ENCODE measurements at regions not wholly inside any gene's neighbourhood (a gene's known extent, or its start where the extent isn't known, plus 50 kb on each side); places are given as distances from the start of the nearest gene placed in this dataset.
"Not testable (repeated sequence)": the region's sequence is repeated elsewhere in the genome, so short reads cannot be mapped to it uniquely, and the experiment has no call there.

- TF ChIP-seq, protein P1, sequence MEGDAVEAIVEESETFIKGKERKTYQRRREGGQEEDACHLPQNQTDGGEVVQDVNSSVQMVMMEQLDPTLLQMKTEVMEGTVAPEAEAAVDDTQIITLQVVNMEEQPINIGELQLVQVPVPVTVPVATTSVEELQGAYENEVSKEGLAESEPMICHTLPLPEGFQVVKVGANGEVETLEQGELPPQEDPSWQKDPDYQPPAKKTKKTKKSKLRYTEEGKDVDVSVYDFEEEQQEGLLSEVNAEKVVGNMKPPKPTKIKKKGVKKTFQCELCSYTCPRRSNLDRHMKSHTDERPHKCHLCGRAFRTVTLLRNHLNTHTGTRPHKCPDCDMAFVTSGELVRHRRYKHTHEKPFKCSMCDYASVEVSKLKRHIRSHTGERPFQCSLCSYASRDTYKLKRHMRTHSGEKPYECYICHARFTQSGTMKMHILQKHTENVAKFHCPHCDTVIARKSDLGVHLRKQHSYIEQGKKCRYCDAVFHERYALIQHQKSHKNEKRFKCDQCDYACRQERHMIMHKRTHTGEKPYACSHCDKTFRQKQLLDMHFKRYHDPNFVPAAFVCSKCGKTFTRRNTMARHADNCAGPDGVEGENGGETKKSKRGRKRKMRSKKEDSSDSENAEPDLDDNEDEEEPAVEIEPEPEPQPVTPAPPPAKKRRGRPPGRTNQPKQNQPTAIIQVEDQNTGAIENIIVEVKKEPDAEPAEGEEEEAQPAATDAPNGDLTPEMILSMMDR (IDR thresholded peaks at IDR 0.05; ENCODE audit: low read depth, low read length): not testable (repeated sequence)
- not testable (repeated sequence) for TF ChIP-seq EZH2phosphoT487 (IDR thresholded peaks at IDR 0.05; ENCODE audit: low read depth)
Measured at GRCh38 chr9:27839767-27840166, 266.5 kb upstream of the C9orf72 start.
